ENCODE measurements at regions not wholly inside any gene's neighbourhood (a gene's known extent, or its start where the extent isn't known, plus 50 kb on each side); places are given as distances from the start of the nearest gene placed in this dataset.
A peak's percentile ranks its signal among the peaks of the same experiment; 100 is the strongest.

DNA sequence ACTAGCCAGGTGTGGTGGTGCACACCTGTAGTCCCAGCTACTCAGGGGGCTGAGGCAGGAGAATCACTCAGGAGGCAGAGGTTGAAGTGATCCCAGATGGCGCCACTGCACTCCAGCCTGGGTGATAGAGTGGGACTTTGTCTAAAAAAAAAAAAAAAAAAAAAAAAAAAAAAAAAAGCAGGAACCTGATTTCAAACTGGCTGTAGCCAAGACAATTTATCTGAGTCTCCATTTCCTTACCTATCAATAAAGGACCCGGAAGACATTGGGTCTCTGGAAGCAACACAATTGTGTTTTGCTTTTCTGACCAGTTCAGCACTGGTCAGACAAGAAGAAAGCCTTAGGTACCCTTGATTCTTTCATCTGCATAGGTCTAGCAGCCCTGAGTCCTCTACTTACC lies 491.0 kb downstream of the TBC1D4 start:
- in situ Hi-C loops (cut with MboI) (no loop called here), intact Hi-C loops (cut with micrococcal nuclease) (no loop called here)
- Histone ChIP-seq H3K27ac (ENCODE audit: extremely low read depth, low read depth, low read length) (no peak overlapping the region), H3K9me3 (replicated peaks; ENCODE audit: control insufficient read depth, insufficient read depth, low read depth, low read length) (no peaks in the 10 kb centered on the region), H3K9ac (ENCODE audit: insufficient read depth in 1 of 2, low read depth in 2 of 2, low read length in 2 of 2) (no peak overlapping the region), H3K9me1 (ENCODE audit: control insufficient read depth, insufficient read depth, low read length) (no peaks in the 10 kb centered on the region), H3K27me3 (ENCODE audit: control insufficient read depth in 2 of 2, insufficient read depth in 2 of 2, low read length in 2 of 2) (no peaks in the 10 kb centered on the region), H3K36me3 (ENCODE audit: control insufficient read depth, insufficient read depth, low read length) (no peaks in the 10 kb centered on the region), H3K79me2 (ENCODE audit: control insufficient read depth, insufficient read depth, low read length) (no peaks in the 10 kb centered on the region), H3K4me2 (ENCODE audit: insufficient read depth, low read length) (no peak overlapping the region), H3K4me3 (no peak overlapping the region), H4K20me1 (replicated peaks; ENCODE audit: control insufficient read depth, insufficient read depth, low read length) (no peaks in the 10 kb centered on the region), H2AFZ (ENCODE audit: low read depth, low read length) (no peak overlapping the region), H3K4me1 (replicated peaks in 1 of 2; ENCODE audit: control insufficient read depth in 2 of 2, insufficient read depth in 2 of 2, low read length in 2 of 2) (no peaks in the 10 kb centered on the region)
- BruUV-seq (replicated peaks) = no TSS peak
- TF ChIP-seq RAD21 (CRISPR knock-in tag; conservative IDR thresholded peaks at IDR 0.05 in 1 of 2, IDR thresholded peaks at IDR 0.05 in 1 of 2) = no peak
- TF ChIP-seq RBFOX2 (IDR thresholded peaks at IDR 0.05; ENCODE audit: low read depth, low read length) = no peak
- ATAC-seq = no peak
- ChIA-PET CTCF (ENCODE audit: low intra/inter-chr PET ratio) (no interaction called here), POLR2A (interaction anchor here (0.5 kb wide), 1 partner anchor 519 kb away, joined by 3 read pairs; no protein-coding TSS in a partner anchor)
- no peak for DNase-seq (ENCODE audit: extremely low read depth in 1 of 4, low spot score in 3 of 4)
- WGBS (ENCODE audit: insufficient coverage, low coverage, missing lambda C conversion rate) = 31% methylated on average over 2 of the region's 2 CpGs
- no peak for FAIRE-seq

- POLR2A ChIA-PET = no interaction called here
- H3K9me3 ChIP-seq (replicated peaks; ENCODE audit: control insufficient read depth, insufficient read depth, low read depth, low read length) = no peaks in the 10 kb centered on the region
- DNase-seq (ENCODE audit: extremely low read depth in 1 of 4, low spot score in 3 of 4) (no peak), ATAC-seq (no peak), FAIRE-seq (no peak)
- no peak overlapping the region for H2AFZ ChIP-seq (ENCODE audit: low read depth, low read length)
- no TSS peak for BruUV-seq (replicated peaks)
- H3K4me3 ChIP-seq = no peak overlapping the region
- TF ChIP-seq BRCA1 (IDR thresholded peaks at IDR 0.05) = 0 out of 2 replicates have a peak, but pooled peaks have one; percentile 53
- no peak for TF ChIP-seq BRCA1 (CRISPR knock-in tag; IDR thresholded peaks at IDR 0.05)
- TF ChIP-seq NFIC (IDR thresholded peaks at IDR 0.05) = no peak
- TF ChIP-seq ZKSCAN3 (CRISPR knock-in tag; IDR thresholded peaks at IDR 0.05) = no peak
- TF ChIP-seq C11orf30 (IDR thresholded peaks at IDR 0.05; ENCODE audit: low read depth) = peak; percentile 7; the same call in 1 of the 2 replicates
- H3K79me2 ChIP-seq (ENCODE audit: control insufficient read depth, insufficient read depth, low read length) = no peaks in the 10 kb centered on the region
- H3K27me3 ChIP-seq (ENCODE audit: control insufficient read depth in 2 of 2, insufficient read depth in 2 of 2, low read length in 2 of 2) = no peaks in the 10 kb centered on the region
- no peaks in the 10 kb centered on the region for H3K9me1 ChIP-seq (ENCODE audit: control insufficient read depth, insufficient read depth, low read length)
- no peak overlapping the region for H3K4me2 ChIP-seq (ENCODE audit: insufficient read depth, low read length)
- H3K36me3 ChIP-seq (ENCODE audit: control insufficient read depth, insufficient read depth, low read length) = no peaks in the 10 kb centered on the region
- no peak overlapping the region for H3K9ac ChIP-seq (ENCODE audit: insufficient read depth in 1 of 2, low read depth in 2 of 2, low read length in 2 of 2)
- no peaks in the 10 kb centered on the region for H3K4me1 ChIP-seq (replicated peaks in 1 of 2; ENCODE audit: control insufficient read depth in 2 of 2, insufficient read depth in 2 of 2, low read length in 2 of 2)
- in situ Hi-C loops (cut with MboI) (no loop called here), intact Hi-C loops (cut with micrococcal nuclease) (no loop called here)
- no peaks in the 10 kb centered on the region for H4K20me1 ChIP-seq (replicated peaks; ENCODE audit: control insufficient read depth, insufficient read depth, low read length)
- CTCF ChIA-PET (ENCODE audit: low intra/inter-chr PET ratio) = no interaction called here
- no peak overlapping the region for H3K27ac ChIP-seq (ENCODE audit: extremely low read depth, low read depth, low read length)
Observed at GRCh38 chr13:74987124-74987690, 494.8 kb downstream of the TBC1D4 start.

Measured in K562 (cell line).